Neural cell (in vitro differentiated cells): ENCODE measurements at regions not wholly inside any gene's neighbourhood (a gene's known extent, or its start where the extent isn't known, plus 50 kb on each side); places are given as distances from the start of the nearest gene placed in this dataset.

ENCODE experiments used
- H2AFZ ChIP-seq: fragments of 200-600, 300-800 bp; sonication (generic), shearing (Covaris generic); 2 replicates; pipeline ENCODE4 v1.6.0; 2014; ENCODE audit warnings: low read depth, mild to moderate bottlenecking, antibody characterized with exemption, low read length, moderate library complexity
- H3F3A ChIP-seq: fragments of 200-600 bp; shearing (Covaris generic); 2 replicates; pipeline ENCODE4 v1.6.1; 2016; ENCODE audit warnings: mild to moderate bottlenecking, moderate library complexity, mixed read lengths, antibody characterized with exemption, low read length; ENCODE audit not compliant: insufficient read depth, poor library complexity, severe bottlenecking
- H3K27ac ChIP-seq: fragments of 200-600, 300-800 bp; sonication (generic), shearing (Covaris generic); 2 replicates; pipeline ENCODE4 v1.5.1; 2014; ENCODE audit warnings: mild to moderate bottlenecking, low read length, moderate library complexity
- H3K27me3 ChIP-seq: fragments of 300-800, 200-600 bp; sonication (generic), shearing (Covaris generic); 2 replicates; pipeline ENCODE4 v1.6.0; 2014; ENCODE audit warnings: mild to moderate bottlenecking, low read depth, low read length, moderate library complexity; ENCODE audit not compliant: insufficient read depth
- H3K36me3 ChIP-seq: fragments of 300-800, 200-600 bp; sonication (generic), shearing (Covaris generic); 2 replicates; pipeline ENCODE4 v1.5.1; 2014; ENCODE audit warnings: mild to moderate bottlenecking, antibody characterized with exemption, low read length, moderate library complexity; ENCODE audit not compliant: insufficient read depth
- H3K4me2 ChIP-seq: fragments of 300-800, 200-600 bp; sonication (generic), shearing (Covaris generic); 2 replicates; pipeline ENCODE4 v1.6.0; 2014; ENCODE audit warnings: mild to moderate bottlenecking, low read length
- H3K4me3 ChIP-seq: fragments of 300-800, 200-600 bp; sonication (generic), shearing (Covaris generic); 2 replicates; pipeline ENCODE4 v1.5.1; 2014; ENCODE audit warnings: mild to moderate bottlenecking, low read length, moderate library complexity
- H3K79me2 ChIP-seq: fragments of 200-600 bp; shearing (Covaris generic); replicated peaks from 2 replicates; pipeline ENCODE4 v1.6.0; 2014; ENCODE audit warnings: mild to moderate bottlenecking, low read length, moderate library complexity; ENCODE audit not compliant: insufficient read depth
- H3K9ac ChIP-seq: fragments of 300-800, 200-600 bp; sonication (generic), shearing (Covaris generic); 2 replicates; pipeline ENCODE4 v1.6.1; 2016; ENCODE audit warnings: mild to moderate bottlenecking, low read length, mixed read lengths
- H3K9me2 ChIP-seq: fragments of 200-600 bp; shearing (Covaris generic); 2 replicates; pipeline ENCODE4 v1.6.1; 2016; ENCODE audit warnings: mild to moderate bottlenecking, low read length, mixed read lengths; ENCODE audit not compliant: insufficient read depth
- H3K9me3 ChIP-seq: fragments of 200-600, 300-800 bp; sonication (generic), shearing (Covaris generic); 2 replicates; pipeline ENCODE4 v1.6.1; 2016; ENCODE audit warnings: mild to moderate bottlenecking, mixed run types, low read length, moderate library complexity, mixed read lengths
- H4K20me1 ChIP-seq: fragments of 200-600 bp; shearing (Covaris generic); 2 replicates; pipeline ENCODE4 v1.6.1; 2016; ENCODE audit warnings: mild to moderate bottlenecking, mixed run types; ENCODE audit not compliant: insufficient read depth
- CTCF ChIP-seq: fragments of 450-650 bp; IDR thresholded peaks from 2 replicates; pipeline ENCODE4 v1.5.1; 2014; ENCODE audit warnings: antibody characterized with exemption, mild to moderate bottlenecking, moderate library complexity; ENCODE audit not compliant: poor library complexity, severe bottlenecking
- EP300 ChIP-seq: fragments of 450-650 bp; conservative IDR thresholded peaks from 2 replicates; pipeline ENCODE4 v1.6.1; 2014; ENCODE audit warnings: antibody characterized with exemption, mild to moderate bottlenecking, moderate library complexity; ENCODE audit not compliant: poor library complexity, severe bottlenecking
- EZH2 ChIP-seq: fragments of 200-600, 300-800 bp; shearing (Covaris generic), sonication (generic); IDR thresholded peaks from 2 replicates; pipeline ENCODE4 v1.6.1; 2014; ENCODE audit warnings: antibody characterized with exemption, low read length, borderline replicate concordance, mild to moderate bottlenecking; ENCODE audit not compliant: insufficient read depth, poor library complexity, severe bottlenecking
- MXI1 ChIP-seq: fragments of 450-650 bp; conservative IDR thresholded peaks from 2 replicates; pipeline ENCODE4 v1.6.1; 2014; ENCODE audit warnings: antibody characterized with exemption, mild to moderate bottlenecking; ENCODE audit not compliant: poor library complexity, severe bottlenecking
- POLR2AphosphoS5 ChIP-seq: IDR thresholded peaks from 2 replicates; pipeline ENCODE4 v1.6.1; 2012
- RAD21 ChIP-seq: fragments of 450-650 bp; conservative IDR thresholded peaks from 2 replicates; pipeline ENCODE4 v1.6.1; 2014; ENCODE audit warnings: antibody characterized with exemption, mild to moderate bottlenecking, moderate library complexity
- SMC3 ChIP-seq: fragments of 450-650 bp; conservative IDR thresholded peaks from 2 replicates; pipeline ENCODE4 v1.6.1; 2014; ENCODE audit warnings: antibody characterized with exemption, mild to moderate bottlenecking, moderate library complexity; ENCODE audit not compliant: poor library complexity
- TF ChIP-seq, protein P1 (sequence below): IDR thresholded peaks from 2 replicates; pipeline ENCODE4 v1.6.1; 2012; ENCODE audit warnings: borderline replicate concordance

GRCh38 chr14:29274890-29275596 lies 508.5 kb downstream of the FOXG1 start:
- Histone ChIP-seq H3K27ac (peak overlapping the region; percentile 38), H3K36me3 (no peaks in the 10 kb centered on the region), H4K20me1 (no peaks in the 10 kb centered on the region), H3K9ac (no peak overlapping the region), H3F3A (no peaks in the 10 kb centered on the region), H3K4me3 (no peak overlapping the region), H2AFZ (no peak overlapping the region), H3K9me3 (no peaks in the 10 kb centered on the region), H3K9me2 (no peaks in the 10 kb centered on the region), H3K27me3 (no peaks in the 10 kb centered on the region), H3K4me2 (no peak overlapping the region), H3K79me2 (no peaks in the 10 kb centered on the region)
- TF ChIP-seq POLR2AphosphoS5: peak; percentile 7
- TF ChIP-seq SMC3: no peak
- no peak for TF ChIP-seq EP300

GRCh38 chr14:29278301-29279263 lies 512.0 kb downstream of the FOXG1 start:
- no peak overlapping the region for H3K4me2 ChIP-seq

GRCh38 chr14:29282169-29282568 lies 515.6 kb downstream of the FOXG1 start:
- Histone ChIP-seq H3F3A (no peaks in the 10 kb centered on the region), H3K4me2 (no peak overlapping the region), H3K27me3 (no peaks in the 10 kb centered on the region), H3K4me3 (no peak overlapping the region), H2AFZ (no peak overlapping the region), H3K9me3 (no peaks in the 10 kb centered on the region), H4K20me1 (no peaks in the 10 kb centered on the region), H3K9ac (no peak overlapping the region), H3K27ac (no peak overlapping the region), H3K9me2 (no peaks in the 10 kb centered on the region), H3K36me3 (no peaks in the 10 kb centered on the region), H3K79me2 (no peaks in the 10 kb centered on the region)
- no peak for TF ChIP-seq MXI1
- no peak for TF ChIP-seq SMC3
- no peak for TF ChIP-seq CTCF
- TF ChIP-seq, protein P1, sequence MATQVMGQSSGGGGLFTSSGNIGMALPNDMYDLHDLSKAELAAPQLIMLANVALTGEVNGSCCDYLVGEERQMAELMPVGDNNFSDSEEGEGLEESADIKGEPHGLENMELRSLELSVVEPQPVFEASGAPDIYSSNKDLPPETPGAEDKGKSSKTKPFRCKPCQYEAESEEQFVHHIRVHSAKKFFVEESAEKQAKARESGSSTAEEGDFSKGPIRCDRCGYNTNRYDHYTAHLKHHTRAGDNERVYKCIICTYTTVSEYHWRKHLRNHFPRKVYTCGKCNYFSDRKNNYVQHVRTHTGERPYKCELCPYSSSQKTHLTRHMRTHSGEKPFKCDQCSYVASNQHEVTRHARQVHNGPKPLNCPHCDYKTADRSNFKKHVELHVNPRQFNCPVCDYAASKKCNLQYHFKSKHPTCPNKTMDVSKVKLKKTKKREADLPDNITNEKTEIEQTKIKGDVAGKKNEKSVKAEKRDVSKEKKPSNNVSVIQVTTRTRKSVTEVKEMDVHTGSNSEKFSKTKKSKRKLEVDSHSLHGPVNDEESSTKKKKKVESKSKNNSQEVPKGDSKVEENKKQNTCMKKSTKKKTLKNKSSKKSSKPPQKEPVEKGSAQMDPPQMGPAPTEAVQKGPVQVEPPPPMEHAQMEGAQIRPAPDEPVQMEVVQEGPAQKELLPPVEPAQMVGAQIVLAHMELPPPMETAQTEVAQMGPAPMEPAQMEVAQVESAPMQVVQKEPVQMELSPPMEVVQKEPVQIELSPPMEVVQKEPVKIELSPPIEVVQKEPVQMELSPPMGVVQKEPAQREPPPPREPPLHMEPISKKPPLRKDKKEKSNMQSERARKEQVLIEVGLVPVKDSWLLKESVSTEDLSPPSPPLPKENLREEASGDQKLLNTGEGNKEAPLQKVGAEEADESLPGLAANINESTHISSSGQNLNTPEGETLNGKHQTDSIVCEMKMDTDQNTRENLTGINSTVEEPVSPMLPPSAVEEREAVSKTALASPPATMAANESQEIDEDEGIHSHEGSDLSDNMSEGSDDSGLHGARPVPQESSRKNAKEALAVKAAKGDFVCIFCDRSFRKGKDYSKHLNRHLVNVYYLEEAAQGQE: no peak
- no peak for TF ChIP-seq POLR2AphosphoS5
- TF ChIP-seq RAD21: no peak
- TF ChIP-seq EP300: no peak
- TF ChIP-seq EZH2: no peak

More at GRCh38 chr14:29278301-29279263, 512.0 kb downstream of the FOXG1 start:
- Histone ChIP-seq H3F3A (no peaks in the 10 kb centered on the region), H3K36me3 (no peaks in the 10 kb centered on the region), H3K79me2 (no peaks in the 10 kb centered on the region), H3K9me3 (no peaks in the 10 kb centered on the region), H3K4me3 (no peak overlapping the region), H3K9ac (no peak overlapping the region), H3K9me2 (no peaks in the 10 kb centered on the region), H3K27ac (no peak overlapping the region), H4K20me1 (no peaks in the 10 kb centered on the region), H2AFZ (no peak overlapping the region), H3K27me3 (no peaks in the 10 kb centered on the region)
- TF ChIP-seq CTCF (no peak), EP300 (peak; percentile 25), SMC3 (no peak), MXI1 (no peak), POLR2AphosphoS5 (peak; percentile 14)
